ENCODE measurements at regions not wholly inside any gene's neighbourhood (a gene's known extent, or its start where the extent isn't known, plus 50 kb on each side); places are given as distances from the start of the nearest gene placed in this dataset.
"Not testable (repeated sequence)": the region's sequence is repeated elsewhere in the genome, so short reads cannot be mapped to it uniquely, and the experiment has no call there.

DNA sequence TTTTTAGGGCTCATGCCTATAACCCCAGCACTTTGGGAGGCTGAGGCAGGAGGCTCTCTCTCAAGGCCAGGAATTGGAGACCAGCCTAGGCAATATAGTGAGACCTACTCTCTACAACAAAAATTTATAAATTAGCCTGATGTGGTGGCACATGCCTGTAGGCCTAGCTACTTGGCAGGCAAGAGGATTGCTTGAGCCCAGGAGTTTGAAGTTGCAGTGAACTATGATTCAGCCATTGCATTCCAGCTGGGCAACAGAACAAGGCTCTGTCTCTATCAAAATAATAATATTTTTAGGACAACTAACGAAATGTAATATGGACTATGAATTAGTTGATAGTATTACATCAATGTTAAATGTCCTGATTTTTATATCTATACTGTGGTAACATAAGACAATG is 68.8 kb upstream of the ARID1A start:
- DNase-seq = no peak

DNA sequence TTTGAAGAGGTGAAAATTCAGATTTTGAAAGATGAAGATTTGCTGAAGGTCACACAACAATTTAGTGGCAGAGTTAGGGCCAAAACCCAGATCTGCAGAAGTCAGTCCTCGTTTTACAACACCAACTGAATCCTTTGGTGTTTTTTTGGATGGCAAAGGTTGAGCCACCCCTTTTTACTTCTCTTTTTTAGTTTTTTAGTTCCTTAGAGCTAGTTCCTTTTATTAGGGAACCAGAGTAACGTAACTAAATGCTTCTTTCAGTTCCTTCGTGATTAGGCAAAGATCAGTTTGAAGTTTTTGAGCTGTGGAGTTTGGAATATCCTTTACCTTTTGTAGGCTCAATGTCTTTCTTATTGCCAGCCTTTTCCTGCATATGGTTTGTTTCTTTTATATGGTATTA is 67.9 kb upstream of the ARID1A start:
- DNase-seq = peak; percentile 80

DNA sequence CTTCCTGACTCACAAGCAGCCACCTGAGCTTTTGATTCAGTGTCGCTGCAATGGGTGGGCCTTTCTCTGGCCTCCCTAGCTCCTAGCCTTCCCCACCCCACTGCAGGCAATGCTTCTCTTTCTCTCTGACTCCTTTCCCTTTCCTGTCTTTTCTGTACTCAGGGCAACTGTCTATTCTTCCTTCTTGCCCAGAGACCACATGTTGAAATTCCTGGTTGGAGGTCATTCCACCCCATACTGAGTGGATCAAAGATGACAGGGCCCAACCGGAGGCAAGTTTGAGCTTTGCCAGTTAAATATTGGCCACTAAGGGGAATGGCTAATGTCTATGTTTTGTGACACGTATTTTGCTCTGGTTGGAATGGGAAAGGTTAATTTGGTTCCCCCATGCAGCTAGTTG is 65.2 kb upstream of the ARID1A start:
- DNase-seq = no peak

DNA sequence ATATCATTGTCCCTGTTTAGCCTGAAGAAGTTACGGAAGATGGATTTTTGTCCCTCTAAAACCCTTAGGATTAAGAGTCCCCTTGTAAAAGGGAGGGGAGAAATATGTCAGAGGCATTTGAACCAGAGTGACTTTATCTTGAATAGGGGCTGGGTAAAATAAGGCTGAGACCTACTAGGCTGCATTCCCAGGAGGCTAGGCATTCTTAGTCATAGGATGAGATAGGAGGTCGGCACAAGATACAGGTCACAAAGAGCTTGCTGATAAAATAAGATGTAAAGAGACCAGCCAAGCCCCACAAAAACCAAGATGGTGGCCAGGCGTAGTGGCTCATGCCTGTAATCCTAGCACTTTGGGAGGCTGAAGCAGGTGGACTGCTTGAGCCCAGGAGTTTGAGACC is 60.0 kb upstream of the ARID1A start:
- not testable (repeated sequence) for DNase-seq

DNA sequence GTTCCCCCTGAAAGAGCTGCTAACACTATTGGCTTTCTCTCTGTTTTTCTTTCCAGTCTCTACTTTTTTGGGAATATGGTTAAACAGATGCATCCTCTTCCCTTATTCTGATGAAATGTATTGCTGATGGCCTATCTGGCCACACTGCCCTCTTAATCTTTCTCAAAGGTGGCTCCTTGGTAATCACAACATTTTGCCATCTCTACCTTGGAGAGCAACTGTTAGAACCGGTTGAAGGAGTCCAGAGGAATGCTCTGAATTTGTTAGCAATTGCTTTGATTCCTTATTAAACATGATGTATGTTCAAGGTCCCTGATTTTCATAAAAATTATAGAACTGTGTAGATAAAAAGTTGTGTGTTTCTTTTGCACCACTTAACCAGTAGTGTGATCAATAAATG is 50.1 kb upstream of the ARID1A start:
- no peak for DNase-seq

Measured in suppressor macrophage treated with lipopolysaccharide for 4 hours (primary cell).